ENCODE measurements at regions not wholly inside any gene's neighbourhood (a gene's known extent, or its start where the extent isn't known, plus 50 kb on each side); places are given as distances from the start of the nearest gene placed in this dataset.

- no peaks in the 10 kb centered on the region for H3K36me3 ChIP-seq (replicated peaks; ENCODE audit: insufficient read depth, low read length)
- no peaks in the 10 kb centered on the region for H3K9me3 ChIP-seq (replicated peaks; ENCODE audit: insufficient read depth, low read length)
- no peaks in the 10 kb centered on the region for H3K79me2 ChIP-seq (ENCODE audit: low read length)
- no peaks in the 10 kb centered on the region for H3K4me1 ChIP-seq (ENCODE audit: low read length)
- H4K20me1 ChIP-seq (ENCODE audit: insufficient read depth, low read length): no peaks in the 10 kb centered on the region
- H3K9me2 ChIP-seq (replicated peaks; ENCODE audit: insufficient read depth, low read length): no peaks in the 10 kb centered on the region
- no peak overlapping the region for H2AFZ ChIP-seq (ENCODE audit: low read length)
- DNase-seq: no peak
- no peaks in the 10 kb centered on the region for H3F3A ChIP-seq (ENCODE audit: insufficient read depth, low read length)
- TF ChIP-seq EZH2phosphoT487 (IDR thresholded peaks at IDR 0.05; ENCODE audit: low read length): no peak
- TF ChIP-seq, protein P1, sequence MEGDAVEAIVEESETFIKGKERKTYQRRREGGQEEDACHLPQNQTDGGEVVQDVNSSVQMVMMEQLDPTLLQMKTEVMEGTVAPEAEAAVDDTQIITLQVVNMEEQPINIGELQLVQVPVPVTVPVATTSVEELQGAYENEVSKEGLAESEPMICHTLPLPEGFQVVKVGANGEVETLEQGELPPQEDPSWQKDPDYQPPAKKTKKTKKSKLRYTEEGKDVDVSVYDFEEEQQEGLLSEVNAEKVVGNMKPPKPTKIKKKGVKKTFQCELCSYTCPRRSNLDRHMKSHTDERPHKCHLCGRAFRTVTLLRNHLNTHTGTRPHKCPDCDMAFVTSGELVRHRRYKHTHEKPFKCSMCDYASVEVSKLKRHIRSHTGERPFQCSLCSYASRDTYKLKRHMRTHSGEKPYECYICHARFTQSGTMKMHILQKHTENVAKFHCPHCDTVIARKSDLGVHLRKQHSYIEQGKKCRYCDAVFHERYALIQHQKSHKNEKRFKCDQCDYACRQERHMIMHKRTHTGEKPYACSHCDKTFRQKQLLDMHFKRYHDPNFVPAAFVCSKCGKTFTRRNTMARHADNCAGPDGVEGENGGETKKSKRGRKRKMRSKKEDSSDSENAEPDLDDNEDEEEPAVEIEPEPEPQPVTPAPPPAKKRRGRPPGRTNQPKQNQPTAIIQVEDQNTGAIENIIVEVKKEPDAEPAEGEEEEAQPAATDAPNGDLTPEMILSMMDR (IDR thresholded peaks at IDR 0.05; ENCODE audit: low read length): no peak
- no peak for TF ChIP-seq EZH2 (optimal IDR thresholded peaks at IDR 0.05; ENCODE audit: low read depth, low read length)
- H3K4me3 ChIP-seq (ENCODE audit: low read length): no peak overlapping the region
- no peak overlapping the region for H3K9ac ChIP-seq (ENCODE audit: low read length)
- no peaks in the 10 kb centered on the region for H3K27me3 ChIP-seq (replicated peaks; ENCODE audit: insufficient read depth, low read length)
- H3K27ac ChIP-seq (ENCODE audit: low read length): no peak overlapping the region
- no peak overlapping the region for H3K4me2 ChIP-seq (ENCODE audit: low read depth, low read length)
Measured at GRCh38 chr9:106771608-106772007, 91.4 kb upstream of the ZNF462 start.

GRCh38 chr9:106772523-106773290 is 90.3 kb upstream of the ZNF462 start:
- H3F3A ChIP-seq (ENCODE audit: insufficient read depth, low read length): no peaks in the 10 kb centered on the region
- no peaks in the 10 kb centered on the region for H3K79me2 ChIP-seq (ENCODE audit: low read length)
- no peak overlapping the region for H3K27ac ChIP-seq (ENCODE audit: low read length)
- no peaks in the 10 kb centered on the region for H3K4me1 ChIP-seq (ENCODE audit: low read length)
- no peaks in the 10 kb centered on the region for H3K36me3 ChIP-seq (replicated peaks; ENCODE audit: insufficient read depth, low read length)
- DNase-seq: no peak
- H3K9ac ChIP-seq (ENCODE audit: low read length): no peak overlapping the region
- no peaks in the 10 kb centered on the region for H3K9me3 ChIP-seq (replicated peaks; ENCODE audit: insufficient read depth, low read length)
- H4K20me1 ChIP-seq (ENCODE audit: insufficient read depth, low read length): no peaks in the 10 kb centered on the region
- TF ChIP-seq EZH2 (optimal IDR thresholded peaks at IDR 0.05; ENCODE audit: low read depth, low read length) (no peak), EZH2phosphoT487 (IDR thresholded peaks at IDR 0.05; ENCODE audit: low read length) (no peak)
- TF ChIP-seq, protein P1 (IDR thresholded peaks at IDR 0.05; ENCODE audit: low read length): no peak
- H3K9me2 ChIP-seq (replicated peaks; ENCODE audit: insufficient read depth, low read length): no peaks in the 10 kb centered on the region
- no peak overlapping the region for H2AFZ ChIP-seq (ENCODE audit: low read length)
- no peaks in the 10 kb centered on the region for H3K27me3 ChIP-seq (replicated peaks; ENCODE audit: insufficient read depth, low read length)
- H3K4me2 ChIP-seq (ENCODE audit: low read depth, low read length): no peak overlapping the region
- H3K4me3 ChIP-seq (ENCODE audit: low read length): no peak overlapping the region

DNA sequence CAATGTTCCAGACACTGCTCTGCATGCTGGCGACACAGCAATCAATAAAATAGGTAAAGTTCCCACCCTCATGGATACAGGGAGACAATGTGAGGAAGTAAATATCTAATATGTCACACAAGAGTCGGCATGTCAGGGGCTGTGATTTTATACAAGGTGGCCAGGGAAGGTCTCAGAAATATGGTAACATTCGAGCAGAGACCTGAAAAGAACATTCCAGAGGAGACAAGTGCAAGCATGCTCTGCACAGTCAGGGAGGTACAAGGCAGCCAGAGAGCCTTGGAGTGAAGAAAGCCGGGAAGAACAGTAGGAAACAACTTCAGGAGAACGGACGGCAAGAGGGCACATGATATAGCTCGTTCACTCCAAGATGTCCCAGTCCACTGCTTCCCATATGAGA is 89.2 kb upstream of the ZNF462 start:
- H3K27ac ChIP-seq (ENCODE audit: low read length): no peak overlapping the region
- no peak overlapping the region for H3K4me2 ChIP-seq (ENCODE audit: low read depth, low read length)
- H3K9ac ChIP-seq (ENCODE audit: low read length): no peak overlapping the region
- no peaks in the 10 kb centered on the region for H3K36me3 ChIP-seq (replicated peaks; ENCODE audit: insufficient read depth, low read length)
- no peaks in the 10 kb centered on the region for H3K9me2 ChIP-seq (replicated peaks; ENCODE audit: insufficient read depth, low read length)
- no peak overlapping the region for H2AFZ ChIP-seq (ENCODE audit: low read length)
- no peak for DNase-seq
- H3K27me3 ChIP-seq (replicated peaks; ENCODE audit: insufficient read depth, low read length): no peaks in the 10 kb centered on the region
- no peaks in the 10 kb centered on the region for H3K4me1 ChIP-seq (ENCODE audit: low read length)
- H4K20me1 ChIP-seq (ENCODE audit: insufficient read depth, low read length): no peaks in the 10 kb centered on the region
- no peaks in the 10 kb centered on the region for H3K79me2 ChIP-seq (ENCODE audit: low read length)
- H3K4me3 ChIP-seq (ENCODE audit: low read length): no peak overlapping the region
- no peaks in the 10 kb centered on the region for H3F3A ChIP-seq (ENCODE audit: insufficient read depth, low read length)
- no peaks in the 10 kb centered on the region for H3K9me3 ChIP-seq (replicated peaks; ENCODE audit: insufficient read depth, low read length)
- TF ChIP-seq, protein P1 (IDR thresholded peaks at IDR 0.05; ENCODE audit: low read length): no peak
- TF ChIP-seq EZH2 (optimal IDR thresholded peaks at IDR 0.05; ENCODE audit: low read depth, low read length) (no peak), EZH2phosphoT487 (IDR thresholded peaks at IDR 0.05; ENCODE audit: low read length) (no peak)

All from MM.1S (cell line).